ENCODE measurements at regions not wholly inside any gene's neighbourhood (a gene's known extent, or its start where the extent isn't known, plus 50 kb on each side); places are given as distances from the start of the nearest gene placed in this dataset.

GRCh38 chr11:112554586-112554985, 293.9 kb upstream of the PLET1 start (continued):
- TF ChIP-seq USF1 (CRISPR knock-in tag; IDR thresholded peaks at IDR 0.05) (no peak), ZNF121 (CRISPR knock-in tag; IDR thresholded peaks at IDR 0.05) (no peak), ELF4 (CRISPR knock-in tag; IDR thresholded peaks at IDR 0.05; ENCODE audit: low read depth) (no peak)

GRCh38 chr11:112555491-112556364, 295.1 kb upstream of the PLET1 start:
- TF ChIP-seq MXD4 (CRISPR knock-in tag; IDR thresholded peaks at IDR 0.05; ENCODE audit: borderline replicate concordance), result no peak
- no peak for TF ChIP-seq GRHL2 (CRISPR knock-in tag; IDR thresholded peaks at IDR 0.05; ENCODE audit: insufficient replicate concordance, severe bottlenecking)
- TF ChIP-seq ZNF121 (CRISPR knock-in tag; IDR thresholded peaks at IDR 0.05), result peak; percentile 86
- TF ChIP-seq CDX4 (CRISPR knock-in tag; IDR thresholded peaks at IDR 0.05; ENCODE audit: borderline replicate concordance), result no peak
- 0 out of 2 replicates have a peak, but pooled peaks have one; percentile 27 for TF ChIP-seq HMGXB4 (CRISPR knock-in tag; IDR thresholded peaks at IDR 0.05)
- no peak for TF ChIP-seq CBFB (CRISPR knock-in tag; IDR thresholded peaks at IDR 0.05; ENCODE audit: low read depth)
- peak; percentile 57 for TF ChIP-seq CTCF (IDR thresholded peaks at IDR 0.05)
- no peak for TF ChIP-seq PRRX2 (CRISPR knock-in tag; IDR thresholded peaks at IDR 0.05)
- 0 out of 2 replicates have a peak, but pooled peaks have one; percentile 16 for TF ChIP-seq ZNF532 (CRISPR knock-in tag; IDR thresholded peaks at IDR 0.05; ENCODE audit: borderline replicate concordance)
- CTCF ChIA-PET, result interaction anchor here (0.6 to 3.5 kb wide), 40 partner anchors 10 to 938 kb away, joined by 3 to 50 read pairs (median 5); no protein-coding TSS in a partner anchor
- no peak overlapping the region for H3K27ac Mint-ChIP-seq
- H3K36me3 Mint-ChIP-seq, result no peaks in the 10 kb centered on the region
- H3K4me1 Mint-ChIP-seq, result peaks cover 12% of the 10 kb centered on the region
- DNase-seq (ENCODE audit: low spot score) (peak; percentile 86), ATAC-seq (peak; percentile 93)
- H3K9me3 Mint-ChIP-seq, result no peaks in the 10 kb centered on the region
- H3K27me3 Mint-ChIP-seq (ENCODE audit: low read depth), result no peaks in the 10 kb centered on the region; the same call in 1 of the 2 replicates
- POLR2A ChIA-PET, result no interaction called here
- H3K4me3 Mint-ChIP-seq, result no peak overlapping the region

GRCh38 chr11:112558691-112559090, 298.0 kb upstream of the PLET1 start:
- Mint-ChIP-seq H3K4me1 (peaks cover 12% of the 10 kb centered on the region), H3K9me3 (no peaks in the 10 kb centered on the region), H3K27me3 (ENCODE audit: low read depth) (no peaks in the 10 kb centered on the region), H3K4me3 (no peak overlapping the region), H3K36me3 (no peaks in the 10 kb centered on the region), H3K27ac (no peak overlapping the region)
- ChIA-PET CTCF (interaction anchor here (0.8 kb wide), 1 partner anchor 731 kb away, joined by 3 read pairs; no protein-coding TSS in a partner anchor), POLR2A (no interaction called here)
- DNase-seq (ENCODE audit: low spot score) (no peak), ATAC-seq (no peak)
- TF ChIP-seq ZNF532 (CRISPR knock-in tag; IDR thresholded peaks at IDR 0.05; ENCODE audit: borderline replicate concordance) (no peak), ZNF396 (CRISPR knock-in tag; IDR thresholded peaks at IDR 0.05; ENCODE audit: borderline replicate concordance) (no peak), JAZF1 (CRISPR knock-in tag; IDR thresholded peaks at IDR 0.05) (no peak), NR1H2 (CRISPR knock-in tag; IDR thresholded peaks at IDR 0.05) (no peak), SP1 (CRISPR knock-in tag; conservative IDR thresholded peaks at IDR 0.05) (no peak), ZMAT4 (CRISPR knock-in tag; IDR thresholded peaks at IDR 0.05) (no peak), ETV6 (CRISPR knock-in tag; IDR thresholded peaks at IDR 0.05) (no peak)

Data from WTC11 (cell line).